NB4 (cell line): ENCODE measurements at regions not wholly inside any gene's neighbourhood (a gene's known extent, or its start where the extent isn't known, plus 50 kb on each side); places are given as distances from the start of the nearest gene placed in this dataset.

Experiments
- CTCF ChIP-seq: IDR thresholded peaks from one replicate; pipeline ENCODE4 v1.5.1; 2012; ENCODE audit warnings: low read depth, low read length
- MAX ChIP-seq: IDR thresholded peaks from 2 replicates; pipeline ENCODE4 v1.6.1; 2011; ENCODE audit warnings: low read depth, low read length
- MYC ChIP-seq: IDR thresholded peaks from 2 replicates; pipeline ENCODE4 v1.6.1; 2011; ENCODE audit warnings: low read depth, low read length
- POLR2A ChIP-seq: IDR thresholded peaks from 2 replicates; pipeline ENCODE4 v1.6.1; 2011; ENCODE audit warnings: mild to moderate bottlenecking; ENCODE audit not compliant: insufficient read length; ENCODE audit errors: extremely low read depth

- no peak for TF ChIP-seq MAX
- no peak for TF ChIP-seq POLR2A
- TF ChIP-seq CTCF: no peak
- no peak for TF ChIP-seq MYC
Observed at GRCh38 chr5:123881759-123882244, 369.8 kb downstream of the CSNK1G3 start.
